ENCODE measurements at regions not wholly inside any gene's neighbourhood (a gene's known extent, or its start where the extent isn't known, plus 50 kb on each side); places are given as distances from the start of the nearest gene placed in this dataset.
"Not testable (repeated sequence)": the region's sequence is repeated elsewhere in the genome, so short reads cannot be mapped to it uniquely, and the experiment has no call there.

DNA sequence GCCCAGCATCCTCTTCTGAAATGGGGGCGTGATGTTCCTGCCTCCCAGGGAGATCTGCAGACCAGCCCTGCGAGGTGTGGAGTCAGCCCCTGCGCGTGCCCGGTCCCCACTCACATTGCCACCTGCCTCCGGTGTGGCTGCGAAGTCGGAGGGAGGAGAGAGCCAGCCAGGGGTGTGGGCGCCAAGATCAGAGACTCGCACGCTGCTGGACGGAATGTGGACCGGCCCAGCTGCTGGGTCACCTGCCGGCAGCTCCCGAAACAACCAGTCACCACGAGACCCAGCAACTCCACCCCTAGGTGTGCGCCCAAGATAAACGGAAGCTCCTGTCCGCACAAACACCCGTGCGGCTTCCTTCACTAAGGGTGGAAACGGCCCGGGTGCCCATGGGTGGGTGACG, 51.1 kb upstream of the EGFL7 start:
- DNase-seq = no peak

DNA sequence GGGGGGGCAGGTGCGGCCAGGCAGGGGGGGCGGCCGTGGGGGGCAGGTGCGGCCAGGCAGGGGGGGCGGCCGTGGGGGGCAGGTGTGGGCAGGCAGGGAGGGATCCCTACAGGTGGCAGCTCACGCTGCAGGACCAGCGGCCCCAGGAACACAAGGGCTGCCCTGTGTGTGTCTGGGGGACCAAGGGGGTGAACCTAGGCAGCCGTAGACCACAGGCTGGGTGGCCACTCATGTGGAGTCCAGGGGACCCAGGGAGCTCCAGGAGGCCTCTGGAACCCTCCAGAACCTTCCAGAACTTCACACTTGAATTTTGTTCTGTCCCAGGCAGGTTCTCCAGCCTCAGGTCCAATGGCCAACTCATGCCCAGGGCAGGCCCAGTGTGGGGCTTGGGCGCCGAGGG, 51.6 kb upstream of the EGFL7 start:
- DNase-seq = no peak

DNA sequence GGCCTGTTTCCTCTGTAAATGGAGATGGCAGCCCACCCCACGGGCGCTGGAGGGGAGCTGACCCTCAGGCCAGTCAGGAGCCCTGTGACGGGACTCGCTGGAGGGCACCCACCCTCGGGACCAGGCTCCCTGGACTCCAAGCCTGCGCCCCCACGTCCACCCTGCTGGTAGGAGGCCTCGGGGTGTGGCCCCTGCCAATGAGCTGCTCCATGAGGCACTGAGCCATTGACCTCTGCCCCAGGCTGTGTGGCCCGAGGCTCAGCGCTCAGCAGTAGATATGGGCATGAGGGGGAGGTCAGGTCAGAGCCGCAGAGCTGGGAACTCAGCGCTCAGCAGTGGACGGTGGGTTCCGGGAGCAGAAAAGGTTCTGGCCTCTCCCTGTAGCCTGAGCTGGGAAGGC, 52.3 kb upstream of the EGFL7 start:
- no peak for DNase-seq

GRCh38 chr9:136609838-136610311, 52.8 kb upstream of the EGFL7 start:
- no peak for DNase-seq

DNA sequence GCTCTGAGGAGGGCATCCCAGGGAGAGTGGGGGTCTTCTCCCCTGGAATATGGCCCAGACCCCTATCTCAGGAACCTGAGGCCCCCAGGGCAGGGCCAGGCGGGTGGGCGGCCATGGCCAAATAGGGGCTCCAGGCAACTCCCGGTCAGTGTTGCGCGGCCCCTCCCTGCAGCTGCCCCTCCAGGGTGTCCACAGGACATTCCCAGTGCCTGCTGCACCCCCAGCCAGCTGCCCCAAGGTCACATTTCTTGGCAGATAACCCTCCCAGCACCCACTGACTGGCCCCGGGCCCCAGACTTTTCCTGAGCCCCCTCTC, 53.6 kb upstream of the EGFL7 start:
- DNase-seq = no peak

- DNase-seq = no peak
These were observed 54.2 kb upstream of the EGFL7 start for GRCh38 chr9:136608348-136609159.

- DNase-seq = no peak
These were observed 55.3 kb upstream of the EGFL7 start for GRCh38 chr9:136607334-136607919.

- no peak for DNase-seq
These were observed 55.9 kb upstream of the EGFL7 start for GRCh38 chr9:136606687-136607333.

- DNase-seq = peak in 42 of 58 donors; percentile 4 to 73 (median 48)
These were observed 56.6 kb upstream of the EGFL7 start for GRCh38 chr9:136605988-136606660.

- DNase-seq = no peak
These were observed 57.7 kb upstream of the EGFL7 start for GRCh38 chr9:136604823-136605525.

DNA sequence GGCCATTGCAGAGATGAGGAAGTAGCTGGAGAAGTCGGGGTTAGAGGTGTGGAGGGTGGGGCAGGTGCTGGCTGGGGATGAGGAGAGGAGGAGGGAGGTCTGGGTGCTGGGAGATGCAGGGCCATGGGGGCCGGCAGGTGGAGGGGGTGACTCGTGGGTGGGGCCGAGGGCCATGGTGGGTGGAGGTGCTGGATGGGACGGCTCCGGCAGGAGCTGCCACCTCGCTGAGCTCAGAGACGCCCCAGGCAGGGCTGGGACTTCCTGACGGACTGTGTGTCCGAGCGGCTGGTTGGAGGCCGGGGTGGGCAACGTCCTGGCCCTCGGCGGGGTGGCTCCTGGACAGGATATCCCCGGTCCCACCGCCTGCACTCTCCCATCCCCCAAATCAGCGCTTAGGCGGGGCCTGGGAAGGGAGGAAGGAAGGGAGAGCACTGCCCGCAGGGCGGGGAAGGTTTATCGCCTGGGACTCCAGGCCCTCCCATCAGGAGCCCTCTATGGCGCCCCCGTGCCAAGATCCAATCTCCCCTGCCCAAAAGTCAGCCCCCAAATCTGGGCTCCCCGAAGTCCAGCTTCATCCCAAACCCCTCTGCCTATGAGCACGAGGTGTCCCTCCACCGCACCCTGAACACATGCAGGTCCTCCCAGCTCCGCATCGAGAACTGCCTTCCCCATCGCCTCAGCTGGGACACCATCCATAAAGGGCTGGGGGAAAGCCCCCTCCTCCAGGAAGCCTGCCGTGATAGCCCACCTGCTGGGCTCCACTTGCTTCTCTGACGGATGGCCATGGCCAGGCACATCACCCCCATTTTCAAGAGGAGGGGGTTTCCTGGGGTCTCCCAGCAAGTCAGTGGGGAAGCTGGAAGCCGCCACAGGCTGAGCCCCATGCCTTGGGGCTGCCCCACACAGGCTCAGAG, 58.3 kb upstream of the NOTCH1 start:
- DNase-seq = no peak

- no peak for DNase-seq
These were observed 57.4 kb upstream of the NOTCH1 start for GRCh38 chr9:136603216-136603615.

DNA sequence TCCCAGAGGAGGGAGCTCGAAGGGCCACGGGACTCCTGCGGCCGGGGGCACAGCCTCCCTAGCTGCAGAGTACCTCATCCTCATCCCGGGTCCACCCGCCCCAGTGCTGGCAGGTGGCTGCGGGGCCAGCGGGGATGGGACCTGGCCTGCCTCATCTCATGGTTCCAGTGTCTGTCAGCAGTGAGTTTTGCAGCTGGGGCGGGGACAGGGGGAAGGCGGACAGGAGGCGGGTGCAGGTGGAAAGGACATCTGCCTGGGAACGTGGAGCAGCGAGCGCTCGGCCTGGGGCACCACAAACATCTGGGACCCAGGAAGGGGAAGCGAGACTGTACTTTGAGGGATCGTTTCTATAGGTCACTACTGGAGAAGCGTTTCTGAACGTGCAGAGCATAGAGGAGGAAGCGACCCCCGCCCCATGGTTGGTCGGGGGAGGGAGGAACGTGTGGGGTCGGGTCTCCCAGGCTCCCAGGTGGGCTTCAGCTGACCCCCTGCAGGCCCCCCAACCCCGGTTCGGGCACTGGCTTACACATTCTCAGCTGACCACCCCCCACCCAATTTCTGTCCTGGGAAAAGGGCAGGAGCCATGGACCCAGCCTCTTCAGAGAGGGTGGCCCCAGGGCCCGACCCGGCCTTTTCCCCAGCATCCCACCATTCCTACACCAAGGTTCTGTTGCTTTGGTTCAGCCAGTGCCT, 56.5 kb upstream of the NOTCH1 start:
- no peak for DNase-seq

DNA sequence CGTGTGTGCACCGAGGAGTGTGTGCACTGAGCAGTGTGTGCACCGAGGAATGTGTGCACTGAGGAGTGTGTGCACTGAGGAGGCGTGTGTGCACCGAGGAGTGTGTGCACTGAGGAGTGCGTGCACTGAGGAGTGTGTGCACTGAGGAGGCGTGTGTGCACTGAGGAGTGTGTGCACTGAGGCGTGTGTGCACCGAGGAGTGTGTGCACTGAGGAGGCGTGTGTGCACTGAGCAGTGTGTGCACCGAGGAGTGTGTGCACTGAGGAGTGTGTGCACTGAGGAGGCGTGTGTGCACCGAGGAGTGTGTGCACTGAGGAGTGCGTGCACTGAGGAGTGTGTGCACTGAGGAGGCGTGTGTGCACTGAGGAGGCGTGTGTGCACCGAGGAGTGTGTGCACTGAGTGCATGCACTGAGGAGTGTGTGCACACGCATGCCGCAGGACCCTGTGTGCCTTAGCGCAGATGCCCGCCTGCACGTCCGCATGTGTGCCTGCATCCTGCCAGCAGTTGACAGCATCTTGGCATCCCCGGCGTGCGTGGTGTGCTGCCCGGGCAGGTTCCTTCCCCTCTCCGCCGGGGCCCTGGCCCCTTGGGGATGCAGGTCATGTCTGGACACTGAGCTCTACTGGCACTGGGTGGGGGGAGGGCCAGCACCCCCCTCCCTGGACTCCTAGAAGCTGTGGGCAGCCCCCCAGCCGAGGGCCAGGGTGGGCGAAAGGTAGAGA, 55.6 kb upstream of the NOTCH1 start:
- not testable (repeated sequence) for DNase-seq

- DNase-seq = peak in 53 of 58 donors; percentile 24 to 88 (median 70)
These were observed 54.2 kb upstream of the NOTCH1 start for GRCh38 chr9:136599811-136600660.

- DNase-seq = no peak
These were observed 53.3 kb upstream of the NOTCH1 start for GRCh38 chr9:136599074-136599531.

- DNase-seq = not testable (repeated sequence)
These were observed 52.7 kb upstream of the NOTCH1 start for GRCh38 chr9:136598390-136599073.

Measured in anterior cingulate cortex (tissue), 58 donors.